ENCODE measurements at regions not wholly inside any gene's neighbourhood (a gene's known extent, or its start where the extent isn't known, plus 50 kb on each side); places are given as distances from the start of the nearest gene placed in this dataset.

DNA sequence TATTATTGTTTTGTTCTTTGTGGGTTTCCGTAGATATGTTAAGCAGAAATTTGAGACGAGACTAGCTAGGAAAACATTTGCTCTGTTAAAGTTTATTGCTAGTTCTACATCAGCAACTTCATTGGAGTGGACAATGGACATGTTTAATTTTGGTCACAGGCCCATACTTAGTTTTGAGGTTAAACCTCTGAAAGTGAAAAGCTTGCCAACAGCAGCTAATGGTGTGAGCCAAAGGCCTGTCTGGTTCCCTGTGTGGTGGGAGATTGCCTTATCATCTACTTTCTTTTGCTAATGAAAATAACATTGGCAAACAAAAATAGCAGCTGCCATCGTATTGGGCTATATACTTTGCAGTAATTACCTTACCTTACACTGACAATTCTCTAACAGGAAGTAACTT, 388.4 kb upstream of the FZD8 start:
- POLR2A ChIA-PET = no interaction called here
- no peak for DNase-seq (ENCODE audit: low read depth, low spot score)
- no peak for FAIRE-seq
- Histone ChIP-seq H2AFZ (ENCODE audit: control insufficient read depth, low read depth, low read length) (no peak overlapping the region), H3K4me1 (ENCODE audit: control insufficient read depth, insufficient read depth, low read length) (no peaks in the 10 kb centered on the region), H3K36me3 (ENCODE audit: control insufficient read depth in 2 of 2, insufficient read depth in 2 of 2, low read length in 1 of 2) (no peaks in the 10 kb centered on the region), H3K4me2 (ENCODE audit: control insufficient read depth, insufficient read depth) (no peak overlapping the region), H3K4me3 (no peak overlapping the region), H4K20me1 (ENCODE audit: control insufficient read depth, insufficient read depth) (no peaks in the 10 kb centered on the region), H3K27ac (ENCODE audit: control insufficient read depth, insufficient read depth) (no peak overlapping the region), H3K9ac (ENCODE audit: control insufficient read depth, insufficient read depth, low read length) (no peak overlapping the region), H3K9me3 (replicated peaks; ENCODE audit: control insufficient read depth, insufficient read depth, low read length) (no peaks in the 10 kb centered on the region), H3K79me2 (ENCODE audit: control insufficient read depth, insufficient read depth, low read length) (no peaks in the 10 kb centered on the region), H3K27me3 (replicated peaks in 1 of 2; ENCODE audit: control insufficient read depth in 2 of 2, insufficient read depth in 2 of 2, low read length in 1 of 2) (no peaks in the 10 kb centered on the region)
- no TSS peak for BruUV-seq (replicated peaks)
- no peak for ATAC-seq
- RAD21 ChIA-PET (ENCODE audit: unreplicated experiment) = no interaction called here
- in situ Hi-C loops (cut with MboI) = no loop called here
- SMC1A ChIA-PET (ENCODE audit: uncharacterized antibody, unreplicated experiment) = interaction anchor here (0.6 kb wide), 1 partner anchor 1484 kb away, joined by 3 read pairs; no protein-coding TSS in a partner anchor
- intact Hi-C loops (cut with micrococcal nuclease; ENCODE audit: unreplicated experiment) = no loop called here
- CTCF ChIA-PET = no interaction called here
- TF ChIP-seq NFIC (IDR thresholded peaks at IDR 0.05; ENCODE audit: low read depth, low read length) (no peak), NFXL1 (IDR thresholded peaks at IDR 0.05; ENCODE audit: borderline replicate concordance) (no peak), POLR2A (IDR thresholded peaks at IDR 0.05; ENCODE audit: low read depth, low read length) (no peak), ASH2L (IDR thresholded peaks at IDR 0.05; ENCODE audit: borderline replicate concordance, low read depth) (no peak), ZNF24 (IDR thresholded peaks at IDR 0.05) (no peak), CBX5 (IDR thresholded peaks at IDR 0.05; ENCODE audit: low read depth) (no peak), FOXM1 (IDR thresholded peaks at IDR 0.05; ENCODE audit: low read depth, low read length) (no peak), CHD4 (IDR thresholded peaks at IDR 0.05) (no peak), HCFC1 (IDR thresholded peaks at IDR 0.05; ENCODE audit: low read length) (no peak), YY1 (IDR thresholded peaks at IDR 0.05; ENCODE audit: low read depth, low read length) (no peak), SMARCA5 (IDR thresholded peaks at IDR 0.05) (no peak), EP300 (IDR thresholded peaks at IDR 0.05; ENCODE audit: borderline replicate concordance in 1 of 2, control insufficient read depth in 1 of 2, low read depth in 2 of 2, low read length in 2 of 2) (no peak)
- TF ChIP-seq, protein P1, sequence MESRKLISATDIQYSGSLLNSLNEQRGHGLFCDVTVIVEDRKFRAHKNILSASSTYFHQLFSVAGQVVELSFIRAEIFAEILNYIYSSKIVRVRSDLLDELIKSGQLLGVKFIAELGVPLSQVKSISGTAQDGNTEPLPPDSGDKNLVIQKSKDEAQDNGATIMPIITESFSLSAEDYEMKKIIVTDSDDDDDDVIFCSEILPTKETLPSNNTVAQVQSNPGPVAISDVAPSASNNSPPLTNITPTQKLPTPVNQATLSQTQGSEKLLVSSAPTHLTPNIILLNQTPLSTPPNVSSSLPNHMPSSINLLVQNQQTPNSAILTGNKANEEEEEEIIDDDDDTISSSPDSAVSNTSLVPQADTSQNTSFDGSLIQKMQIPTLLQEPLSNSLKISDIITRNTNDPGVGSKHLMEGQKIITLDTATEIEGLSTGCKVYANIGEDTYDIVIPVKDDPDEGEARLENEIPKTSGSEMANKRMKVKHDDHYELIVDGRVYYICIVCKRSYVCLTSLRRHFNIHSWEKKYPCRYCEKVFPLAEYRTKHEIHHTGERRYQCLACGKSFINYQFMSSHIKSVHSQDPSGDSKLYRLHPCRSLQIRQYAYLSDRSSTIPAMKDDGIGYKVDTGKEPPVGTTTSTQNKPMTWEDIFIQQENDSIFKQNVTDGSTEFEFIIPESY (IDR thresholded peaks at IDR 0.05) = no peak
- TF ChIP-seq, protein P2, sequence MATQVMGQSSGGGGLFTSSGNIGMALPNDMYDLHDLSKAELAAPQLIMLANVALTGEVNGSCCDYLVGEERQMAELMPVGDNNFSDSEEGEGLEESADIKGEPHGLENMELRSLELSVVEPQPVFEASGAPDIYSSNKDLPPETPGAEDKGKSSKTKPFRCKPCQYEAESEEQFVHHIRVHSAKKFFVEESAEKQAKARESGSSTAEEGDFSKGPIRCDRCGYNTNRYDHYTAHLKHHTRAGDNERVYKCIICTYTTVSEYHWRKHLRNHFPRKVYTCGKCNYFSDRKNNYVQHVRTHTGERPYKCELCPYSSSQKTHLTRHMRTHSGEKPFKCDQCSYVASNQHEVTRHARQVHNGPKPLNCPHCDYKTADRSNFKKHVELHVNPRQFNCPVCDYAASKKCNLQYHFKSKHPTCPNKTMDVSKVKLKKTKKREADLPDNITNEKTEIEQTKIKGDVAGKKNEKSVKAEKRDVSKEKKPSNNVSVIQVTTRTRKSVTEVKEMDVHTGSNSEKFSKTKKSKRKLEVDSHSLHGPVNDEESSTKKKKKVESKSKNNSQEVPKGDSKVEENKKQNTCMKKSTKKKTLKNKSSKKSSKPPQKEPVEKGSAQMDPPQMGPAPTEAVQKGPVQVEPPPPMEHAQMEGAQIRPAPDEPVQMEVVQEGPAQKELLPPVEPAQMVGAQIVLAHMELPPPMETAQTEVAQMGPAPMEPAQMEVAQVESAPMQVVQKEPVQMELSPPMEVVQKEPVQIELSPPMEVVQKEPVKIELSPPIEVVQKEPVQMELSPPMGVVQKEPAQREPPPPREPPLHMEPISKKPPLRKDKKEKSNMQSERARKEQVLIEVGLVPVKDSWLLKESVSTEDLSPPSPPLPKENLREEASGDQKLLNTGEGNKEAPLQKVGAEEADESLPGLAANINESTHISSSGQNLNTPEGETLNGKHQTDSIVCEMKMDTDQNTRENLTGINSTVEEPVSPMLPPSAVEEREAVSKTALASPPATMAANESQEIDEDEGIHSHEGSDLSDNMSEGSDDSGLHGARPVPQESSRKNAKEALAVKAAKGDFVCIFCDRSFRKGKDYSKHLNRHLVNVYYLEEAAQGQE (IDR thresholded peaks at IDR 0.05; ENCODE audit: low read depth, low read length) = no peak
- TF ChIP-seq, protein P3, sequence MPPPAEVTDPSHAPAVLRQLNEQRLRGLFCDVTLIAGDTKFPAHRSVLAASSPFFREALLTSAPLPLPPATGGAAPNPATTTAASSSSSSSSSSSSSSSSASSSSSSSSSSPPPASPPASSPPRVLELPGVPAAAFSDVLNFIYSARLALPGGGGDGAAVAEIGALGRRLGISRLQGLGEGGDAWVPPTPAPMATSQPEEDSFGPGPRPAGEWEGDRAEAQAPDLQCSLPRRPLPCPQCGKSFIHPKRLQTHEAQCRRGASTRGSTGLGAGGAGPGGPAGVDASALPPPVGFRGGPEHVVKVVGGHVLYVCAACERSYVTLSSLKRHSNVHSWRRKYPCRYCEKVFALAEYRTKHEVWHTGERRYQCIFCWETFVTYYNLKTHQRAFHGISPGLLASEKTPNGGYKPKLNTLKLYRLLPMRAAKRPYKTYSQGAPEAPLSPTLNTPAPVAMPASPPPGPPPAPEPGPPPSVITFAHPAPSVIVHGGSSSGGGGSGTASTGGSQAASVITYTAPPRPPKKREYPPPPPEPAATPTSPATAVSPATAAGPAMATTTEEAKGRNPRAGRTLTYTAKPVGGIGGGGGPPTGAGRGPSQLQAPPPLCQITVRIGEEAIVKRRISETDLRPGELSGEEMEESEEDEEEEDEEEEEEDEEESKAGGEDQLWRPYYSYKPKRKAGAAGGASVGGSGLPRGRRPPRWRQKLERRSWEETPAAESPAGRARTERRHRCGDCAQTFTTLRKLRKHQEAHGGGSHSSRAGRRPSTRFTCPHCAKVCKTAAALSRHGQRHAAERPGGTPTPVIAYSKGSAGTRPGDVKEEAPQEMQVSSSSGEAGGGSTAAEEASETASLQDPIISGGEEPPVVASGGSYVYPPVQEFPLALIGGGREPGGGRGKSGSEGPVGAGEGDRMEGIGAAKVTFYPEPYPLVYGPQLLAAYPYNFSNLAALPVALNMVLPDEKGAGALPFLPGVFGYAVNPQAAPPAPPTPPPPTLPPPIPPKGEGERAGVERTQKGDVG (CRISPR knock-in tag; IDR thresholded peaks at IDR 0.05) = no peak
- 1% methylated on average over 3 of the region's 3 CpGs for WGBS (ENCODE audit: insufficient coverage, insufficient replicate concordance, low lambda C conversion rate, missing lambda C conversion rate)
